NCI-H1417 (cell line): ENCODE measurements at regions not wholly inside any gene's neighbourhood (a gene's known extent, or its start where the extent isn't known, plus 50 kb on each side); places are given as distances from the start of the nearest gene placed in this dataset.

Source experiments
- DNase-seq, 3 experiments: peaks; one replicate each; lab custom pipeline; 2025; lab: John Stamatoyannopoulos, UW

GRCh38 chr2:200752332-200752731 is 59.4 kb upstream of the BZW1 start:
- DNase-seq: no peak

- no peak for DNase-seq
Observed at GRCh38 chr2:200752835-200753234, 58.9 kb upstream of the BZW1 start.

- no peak for DNase-seq
Observed at GRCh38 chr2:200756618-200757321, 54.9 kb upstream of the BZW1 start.

GRCh38 chr2:200757399-200757798 is 54.3 kb upstream of the BZW1 start:
- no peak for DNase-seq

GRCh38 chr2:200758341-200758740 is 53.4 kb upstream of the BZW1 start:
- DNase-seq: no peak

- DNase-seq: no peak
Observed at GRCh38 chr2:200761266-200761665, 50.4 kb upstream of the BZW1 start.
